ENCODE measurements at regions not wholly inside any gene's neighbourhood (a gene's known extent, or its start where the extent isn't known, plus 50 kb on each side); places are given as distances from the start of the nearest gene placed in this dataset.

- DNase-seq: no peak
Measured at GRCh38 chr13:97112446-97113152, 109.5 kb upstream of the MBNL2 start.

- no peak for DNase-seq
Measured at GRCh38 chr13:97113231-97114001, 108.7 kb upstream of the MBNL2 start.

GRCh38 chr13:97114651-97115050 lies 107.5 kb upstream of the MBNL2 start:
- no peak for DNase-seq

- no peak for DNase-seq
Measured at GRCh38 chr13:97116754-97117153, 105.4 kb upstream of the MBNL2 start.

GRCh38 chr13:97117388-97117910 lies 104.7 kb upstream of the MBNL2 start:
- DNase-seq: no peak

GRCh38 chr13:97119943-97120342 lies 102.2 kb upstream of the MBNL2 start:
- DNase-seq: no peak

- peak; percentile 19 for DNase-seq
Measured at GRCh38 chr13:97120346-97120745, 101.8 kb upstream of the MBNL2 start.

GRCh38 chr13:97120976-97121375 lies 101.2 kb upstream of the MBNL2 start:
- DNase-seq: no peak

- no peak for DNase-seq
Measured at GRCh38 chr13:97121894-97122293, 100.2 kb upstream of the MBNL2 start.

- DNase-seq: no peak
Measured at GRCh38 chr13:97122381-97122996, 99.6 kb upstream of the MBNL2 start.

GRCh38 chr13:97124206-97124605 lies 97.9 kb upstream of the MBNL2 start:
- DNase-seq: no peak

- DNase-seq: peak; percentile 41
Measured at GRCh38 chr13:97124915-97125809, 97.0 kb upstream of the MBNL2 start.

- peak; percentile 27 for DNase-seq
Measured at GRCh38 chr13:97125810-97126738, 96.1 kb upstream of the MBNL2 start.

- no peak for DNase-seq
Measured at GRCh38 chr13:97127842-97128241, 94.3 kb upstream of the MBNL2 start.

GRCh38 chr13:97130190-97130589 lies 91.9 kb upstream of the MBNL2 start:
- DNase-seq: no peak

GRCh38 chr13:97131447-97131846 lies 90.7 kb upstream of the MBNL2 start:
- DNase-seq: no peak

- DNase-seq: no peak
Measured at GRCh38 chr13:97133554-97133953, 88.6 kb upstream of the MBNL2 start.

GRCh38 chr13:97133955-97134354 lies 88.2 kb upstream of the MBNL2 start:
- no peak for DNase-seq

- no peak for DNase-seq
Measured at GRCh38 chr13:97134364-97135095, 87.6 kb upstream of the MBNL2 start.

- DNase-seq: no peak
Measured at GRCh38 chr13:97135883-97136282, 86.2 kb upstream of the MBNL2 start.

- DNase-seq: no peak
Measured at GRCh38 chr13:97136418-97136817, 85.7 kb upstream of the MBNL2 start.

Measured in stimulated activated CD4-positive, alpha-beta T cell treated with anti-CD3 and anti-CD28 coated beads, Interleukin-1b, Interleukin-23, amount 100 ng/mL, for 48 hours (primary cell).